ENCODE measurements at regions not wholly inside any gene's neighbourhood (a gene's known extent, or its start where the extent isn't known, plus 50 kb on each side); places are given as distances from the start of the nearest gene placed in this dataset.

- no peaks in the 10 kb centered on the region for H3K9me2 ChIP-seq (replicated peaks; ENCODE audit: insufficient read depth)
- no peaks in the 10 kb centered on the region for H3K27me3 ChIP-seq
- H4K20me1 ChIP-seq (ENCODE audit: insufficient read depth, poor library complexity, severe bottlenecking), result no peaks in the 10 kb centered on the region
- H3K36me3 ChIP-seq (replicated peaks; ENCODE audit: insufficient read depth, low read depth), result no peaks in the 10 kb centered on the region
- H3K4me3 ChIP-seq, result no peak overlapping the region
- H3K4me1 ChIP-seq (ENCODE audit: insufficient read depth), result no peaks in the 10 kb centered on the region
- DNase-seq (ENCODE audit: low spot score), result no peak
- no peak overlapping the region for H3K4me2 ChIP-seq
- TF ChIP-seq EZH2phosphoT487 (IDR thresholded peaks at IDR 0.05; ENCODE audit: low read depth, severe bottlenecking, unreplicated experiment) (no peak), EZH2 (IDR thresholded peaks at IDR 0.05; ENCODE audit: borderline replicate concordance) (no peak)
- TF ChIP-seq, protein P1, sequence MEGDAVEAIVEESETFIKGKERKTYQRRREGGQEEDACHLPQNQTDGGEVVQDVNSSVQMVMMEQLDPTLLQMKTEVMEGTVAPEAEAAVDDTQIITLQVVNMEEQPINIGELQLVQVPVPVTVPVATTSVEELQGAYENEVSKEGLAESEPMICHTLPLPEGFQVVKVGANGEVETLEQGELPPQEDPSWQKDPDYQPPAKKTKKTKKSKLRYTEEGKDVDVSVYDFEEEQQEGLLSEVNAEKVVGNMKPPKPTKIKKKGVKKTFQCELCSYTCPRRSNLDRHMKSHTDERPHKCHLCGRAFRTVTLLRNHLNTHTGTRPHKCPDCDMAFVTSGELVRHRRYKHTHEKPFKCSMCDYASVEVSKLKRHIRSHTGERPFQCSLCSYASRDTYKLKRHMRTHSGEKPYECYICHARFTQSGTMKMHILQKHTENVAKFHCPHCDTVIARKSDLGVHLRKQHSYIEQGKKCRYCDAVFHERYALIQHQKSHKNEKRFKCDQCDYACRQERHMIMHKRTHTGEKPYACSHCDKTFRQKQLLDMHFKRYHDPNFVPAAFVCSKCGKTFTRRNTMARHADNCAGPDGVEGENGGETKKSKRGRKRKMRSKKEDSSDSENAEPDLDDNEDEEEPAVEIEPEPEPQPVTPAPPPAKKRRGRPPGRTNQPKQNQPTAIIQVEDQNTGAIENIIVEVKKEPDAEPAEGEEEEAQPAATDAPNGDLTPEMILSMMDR (IDR thresholded peaks at IDR 0.05; ENCODE audit: poor library complexity), result no peak
- no peak overlapping the region for H2AFZ ChIP-seq
- 97% methylated on average over 3 of the region's 3 CpGs for WGBS (ENCODE audit: low lambda C conversion rate, missing lambda C conversion rate)
- no peak overlapping the region for H3K27ac ChIP-seq
- no peaks in the 10 kb centered on the region for H3K9me3 ChIP-seq (ENCODE audit: low read depth)
- no peaks in the 10 kb centered on the region for H3K79me2 ChIP-seq
Measured at GRCh38 chr16:73537921-73538320, 490.0 kb upstream of the ZFHX3 start.

GRCh38 chr16:73536931-73537330 is 489.0 kb upstream of the ZFHX3 start:
- no peak for DNase-seq (ENCODE audit: low spot score)
- no peaks in the 10 kb centered on the region for H3K36me3 ChIP-seq (replicated peaks; ENCODE audit: insufficient read depth, low read depth)
- no peak overlapping the region for H3K4me3 ChIP-seq
- no peaks in the 10 kb centered on the region for H3K27me3 ChIP-seq
- H3K9me2 ChIP-seq (replicated peaks; ENCODE audit: insufficient read depth), result no peaks in the 10 kb centered on the region
- WGBS (ENCODE audit: low lambda C conversion rate, missing lambda C conversion rate), result 92% methylated on average over 3 of the region's 3 CpGs
- H3K79me2 ChIP-seq, result no peaks in the 10 kb centered on the region
- no peaks in the 10 kb centered on the region for H4K20me1 ChIP-seq (ENCODE audit: insufficient read depth, poor library complexity, severe bottlenecking)
- H2AFZ ChIP-seq, result no peak overlapping the region
- TF ChIP-seq EZH2phosphoT487 (IDR thresholded peaks at IDR 0.05; ENCODE audit: low read depth, severe bottlenecking, unreplicated experiment), result no peak
- TF ChIP-seq EZH2 (IDR thresholded peaks at IDR 0.05; ENCODE audit: borderline replicate concordance), result no peak
- TF ChIP-seq, protein P1 (IDR thresholded peaks at IDR 0.05; ENCODE audit: poor library complexity), result no peak
- H3K27ac ChIP-seq, result no peak overlapping the region
- H3K9me3 ChIP-seq (ENCODE audit: low read depth), result no peaks in the 10 kb centered on the region
- H3K4me2 ChIP-seq, result no peak overlapping the region
- H3K4me1 ChIP-seq (ENCODE audit: insufficient read depth), result no peaks in the 10 kb centered on the region

DNA sequence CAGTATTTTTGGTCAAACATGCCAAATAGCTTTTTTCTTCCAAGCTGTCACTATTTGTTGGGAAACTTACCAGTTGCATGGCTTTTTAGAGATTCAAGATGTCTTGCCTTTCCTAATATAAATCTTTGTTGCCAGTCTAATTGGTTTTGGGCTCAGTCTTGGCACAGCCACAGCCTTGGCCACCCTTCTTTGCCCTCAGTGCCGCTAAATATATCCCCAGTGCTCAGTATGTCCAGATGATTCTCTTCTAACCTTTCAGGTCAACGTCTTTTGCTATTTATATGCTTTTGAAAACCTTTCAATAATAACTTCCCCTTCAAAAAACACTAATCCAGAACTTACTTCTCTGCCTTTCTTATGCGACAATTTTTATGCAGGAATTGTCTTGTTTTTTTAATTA is 483.1 kb upstream of the ZFHX3 start:
- H3K4me1 ChIP-seq (ENCODE audit: insufficient read depth), result no peaks in the 10 kb centered on the region
- 80% methylated on average over 3 of the region's 3 CpGs for WGBS (ENCODE audit: low lambda C conversion rate, missing lambda C conversion rate)

More for the DNA sequence above, 483.1 kb upstream of the ZFHX3 start:
- no peaks in the 10 kb centered on the region for H3K79me2 ChIP-seq
- H3K9me3 ChIP-seq (ENCODE audit: low read depth), result no peaks in the 10 kb centered on the region
- H3K36me3 ChIP-seq (replicated peaks; ENCODE audit: insufficient read depth, low read depth), result no peaks in the 10 kb centered on the region
- H2AFZ ChIP-seq, result no peak overlapping the region
- no peak for DNase-seq (ENCODE audit: low spot score)
- TF ChIP-seq EZH2 (IDR thresholded peaks at IDR 0.05; ENCODE audit: borderline replicate concordance), result no peak
- TF ChIP-seq, protein P1 (IDR thresholded peaks at IDR 0.05; ENCODE audit: poor library complexity), result no peak
- no peak for TF ChIP-seq EZH2phosphoT487 (IDR thresholded peaks at IDR 0.05; ENCODE audit: low read depth, severe bottlenecking, unreplicated experiment)
- no peaks in the 10 kb centered on the region for H4K20me1 ChIP-seq (ENCODE audit: insufficient read depth, poor library complexity, severe bottlenecking)
- no peak overlapping the region for H3K4me2 ChIP-seq
- no peaks in the 10 kb centered on the region for H3K9me2 ChIP-seq (replicated peaks; ENCODE audit: insufficient read depth)
- no peak overlapping the region for H3K27ac ChIP-seq
- H3K27me3 ChIP-seq, result no peaks in the 10 kb centered on the region
- H3K4me3 ChIP-seq, result no peak overlapping the region
